ENCODE measurements at regions not wholly inside any gene's neighbourhood (a gene's known extent, or its start where the extent isn't known, plus 50 kb on each side); places are given as distances from the start of the nearest gene placed in this dataset.

DNA sequence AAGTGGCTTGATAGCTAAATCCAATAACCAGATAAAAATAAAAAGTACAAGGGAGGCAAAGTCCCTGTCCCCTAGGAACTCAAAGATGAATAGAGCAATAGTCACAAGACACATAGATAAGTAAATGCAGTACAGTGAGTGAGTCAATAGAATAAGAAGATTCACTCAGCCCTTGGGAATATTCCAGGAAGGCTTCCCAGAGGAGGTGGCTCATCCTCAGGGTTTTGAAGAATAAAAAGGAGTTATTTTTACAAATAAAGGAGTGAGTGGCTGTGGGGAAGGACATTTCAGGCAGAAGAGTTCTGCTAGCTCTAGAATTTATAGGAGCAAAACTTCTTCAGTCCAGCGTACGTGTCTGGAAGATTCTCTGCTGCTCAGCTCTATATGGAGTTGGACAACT is 177.4 kb upstream of the SDK2 start:
- TF ChIP-seq, protein P1, sequence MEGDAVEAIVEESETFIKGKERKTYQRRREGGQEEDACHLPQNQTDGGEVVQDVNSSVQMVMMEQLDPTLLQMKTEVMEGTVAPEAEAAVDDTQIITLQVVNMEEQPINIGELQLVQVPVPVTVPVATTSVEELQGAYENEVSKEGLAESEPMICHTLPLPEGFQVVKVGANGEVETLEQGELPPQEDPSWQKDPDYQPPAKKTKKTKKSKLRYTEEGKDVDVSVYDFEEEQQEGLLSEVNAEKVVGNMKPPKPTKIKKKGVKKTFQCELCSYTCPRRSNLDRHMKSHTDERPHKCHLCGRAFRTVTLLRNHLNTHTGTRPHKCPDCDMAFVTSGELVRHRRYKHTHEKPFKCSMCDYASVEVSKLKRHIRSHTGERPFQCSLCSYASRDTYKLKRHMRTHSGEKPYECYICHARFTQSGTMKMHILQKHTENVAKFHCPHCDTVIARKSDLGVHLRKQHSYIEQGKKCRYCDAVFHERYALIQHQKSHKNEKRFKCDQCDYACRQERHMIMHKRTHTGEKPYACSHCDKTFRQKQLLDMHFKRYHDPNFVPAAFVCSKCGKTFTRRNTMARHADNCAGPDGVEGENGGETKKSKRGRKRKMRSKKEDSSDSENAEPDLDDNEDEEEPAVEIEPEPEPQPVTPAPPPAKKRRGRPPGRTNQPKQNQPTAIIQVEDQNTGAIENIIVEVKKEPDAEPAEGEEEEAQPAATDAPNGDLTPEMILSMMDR (IDR thresholded peaks at IDR 0.05): no peak
- TF ChIP-seq EZH2 (IDR thresholded peaks at IDR 0.05; ENCODE audit: borderline replicate concordance, insufficient read depth, low read depth, low read length, poor library complexity, severe bottlenecking): no peak

Data from B cell (primary cell).